ENCODE measurements at regions not wholly inside any gene's neighbourhood (a gene's known extent, or its start where the extent isn't known, plus 50 kb on each side); places are given as distances from the start of the nearest gene placed in this dataset.

DNA sequence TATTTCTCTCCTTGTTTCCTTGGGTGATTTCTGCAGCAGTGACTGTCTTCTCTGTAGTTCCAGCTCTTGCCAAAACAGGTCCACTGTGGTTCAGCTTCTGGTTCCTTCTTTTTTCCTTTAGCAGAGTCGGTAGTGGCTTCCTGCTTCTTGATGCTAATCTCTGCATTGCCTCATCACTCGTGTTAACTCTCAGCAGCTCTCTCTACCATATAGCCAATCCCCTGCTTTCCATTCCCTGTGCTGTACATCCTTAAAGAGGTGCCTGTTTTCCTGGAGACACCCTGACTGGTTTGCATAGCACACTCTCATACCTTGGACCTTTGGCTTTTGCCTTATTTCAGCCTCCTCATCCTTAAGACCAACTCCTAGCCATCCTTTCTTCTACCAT lies 191.2 kb upstream of the LNX1 start:
- TF ChIP-seq, protein P1, sequence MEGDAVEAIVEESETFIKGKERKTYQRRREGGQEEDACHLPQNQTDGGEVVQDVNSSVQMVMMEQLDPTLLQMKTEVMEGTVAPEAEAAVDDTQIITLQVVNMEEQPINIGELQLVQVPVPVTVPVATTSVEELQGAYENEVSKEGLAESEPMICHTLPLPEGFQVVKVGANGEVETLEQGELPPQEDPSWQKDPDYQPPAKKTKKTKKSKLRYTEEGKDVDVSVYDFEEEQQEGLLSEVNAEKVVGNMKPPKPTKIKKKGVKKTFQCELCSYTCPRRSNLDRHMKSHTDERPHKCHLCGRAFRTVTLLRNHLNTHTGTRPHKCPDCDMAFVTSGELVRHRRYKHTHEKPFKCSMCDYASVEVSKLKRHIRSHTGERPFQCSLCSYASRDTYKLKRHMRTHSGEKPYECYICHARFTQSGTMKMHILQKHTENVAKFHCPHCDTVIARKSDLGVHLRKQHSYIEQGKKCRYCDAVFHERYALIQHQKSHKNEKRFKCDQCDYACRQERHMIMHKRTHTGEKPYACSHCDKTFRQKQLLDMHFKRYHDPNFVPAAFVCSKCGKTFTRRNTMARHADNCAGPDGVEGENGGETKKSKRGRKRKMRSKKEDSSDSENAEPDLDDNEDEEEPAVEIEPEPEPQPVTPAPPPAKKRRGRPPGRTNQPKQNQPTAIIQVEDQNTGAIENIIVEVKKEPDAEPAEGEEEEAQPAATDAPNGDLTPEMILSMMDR (IDR thresholded peaks at IDR 0.05; ENCODE audit: extremely low read depth, missing control alignments) = no peak
- no peak for DNase-seq (ENCODE audit: low spot score)

DNA sequence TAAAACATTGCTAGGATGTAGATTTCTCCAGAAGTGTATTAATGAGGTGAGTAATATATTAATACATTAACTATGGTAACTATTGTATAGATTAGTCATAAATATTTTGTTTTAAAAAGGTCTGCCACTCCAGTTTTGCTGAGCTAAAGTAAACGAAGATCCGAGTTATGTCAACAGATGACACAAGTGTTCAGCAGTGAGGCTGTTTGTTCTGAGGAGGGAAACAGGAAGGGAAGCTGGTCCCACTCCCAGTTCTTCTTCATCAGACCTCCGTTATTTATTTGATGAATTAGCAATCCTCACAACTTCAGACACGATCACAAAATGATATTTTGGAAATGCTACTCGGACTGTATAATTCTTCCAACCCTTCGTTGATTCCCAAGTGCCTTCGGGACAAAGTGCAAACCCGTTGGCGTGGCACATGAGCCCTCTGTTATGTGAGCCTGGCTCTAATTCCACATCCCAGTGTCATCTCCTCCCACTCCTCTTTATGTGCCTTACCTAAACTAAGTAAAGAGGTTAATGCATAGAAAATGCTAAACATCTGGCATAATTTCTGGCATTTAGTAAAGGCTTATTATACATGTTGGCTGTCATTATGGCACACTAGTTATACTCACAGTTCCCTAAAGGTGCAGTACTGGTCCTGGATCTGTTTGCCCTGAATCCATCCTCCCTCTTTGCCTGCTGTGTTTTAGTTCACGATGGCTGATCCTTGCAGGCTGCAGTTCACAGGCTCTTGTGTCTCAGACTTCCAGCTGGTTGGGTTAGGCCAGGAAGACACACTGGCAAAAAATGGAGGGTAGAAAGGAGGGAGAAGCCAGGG lies 190.6 kb upstream of the LNX1 start:
- no peak for DNase-seq (ENCODE audit: low spot score)
- TF ChIP-seq, protein P1 (IDR thresholded peaks at IDR 0.05; ENCODE audit: extremely low read depth, missing control alignments) = no peak

DNA sequence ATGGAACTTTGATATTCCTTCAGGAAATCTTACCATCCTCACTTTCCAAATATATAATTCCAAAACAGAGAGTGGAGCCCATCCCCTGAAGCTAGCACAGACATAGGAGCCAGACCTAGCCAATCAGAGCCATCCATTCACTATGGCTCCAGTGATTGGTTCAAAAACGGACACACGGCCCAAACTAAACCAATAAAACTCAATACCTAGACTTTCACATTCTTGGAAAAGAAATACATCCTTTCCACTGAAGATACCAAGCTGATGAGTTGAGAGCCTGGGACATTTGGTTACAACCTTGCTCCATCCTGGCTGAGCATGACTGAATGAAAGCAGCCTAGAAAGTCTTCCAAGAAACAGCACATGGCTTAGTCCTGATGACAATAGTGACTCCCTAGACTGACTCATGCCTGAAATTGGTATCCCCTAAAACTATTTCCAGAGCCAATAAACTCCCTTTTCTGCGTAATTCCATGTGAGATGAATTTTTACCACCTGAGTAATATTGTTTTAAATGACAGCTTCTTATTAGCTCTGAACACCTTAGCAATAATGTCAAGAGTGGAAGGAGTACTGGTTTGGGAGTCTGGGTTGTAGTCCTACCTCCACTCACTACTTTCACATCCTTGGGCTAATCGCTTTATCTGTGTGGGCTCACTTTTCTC lies 189.6 kb upstream of the LNX1 start:
- no peak for DNase-seq (ENCODE audit: low spot score)
- TF ChIP-seq, protein P1 (IDR thresholded peaks at IDR 0.05; ENCODE audit: extremely low read depth, missing control alignments) = no peak

DNA sequence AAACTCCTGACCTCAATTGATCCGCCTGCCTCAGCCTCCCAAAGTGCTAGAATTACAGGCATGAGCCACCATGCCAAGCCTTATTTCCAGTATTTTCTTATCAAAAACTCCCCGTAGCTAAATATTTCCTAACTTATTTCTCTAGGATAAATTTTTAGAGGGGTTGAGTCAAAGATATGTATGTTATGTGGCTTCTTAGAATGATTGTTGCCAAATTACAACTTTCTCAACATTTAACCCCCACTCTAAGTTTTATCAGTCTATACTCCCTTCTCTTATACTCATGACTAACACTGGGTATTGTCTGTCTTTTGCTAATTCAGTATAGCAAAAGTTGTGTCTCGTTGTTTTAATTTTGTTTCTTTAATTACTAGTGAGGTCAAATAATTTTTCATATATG lies 187.7 kb upstream of the LNX1 start:
- DNase-seq (ENCODE audit: low spot score) = no peak
- TF ChIP-seq, protein P1 (IDR thresholded peaks at IDR 0.05; ENCODE audit: extremely low read depth, missing control alignments) = no peak

DNA sequence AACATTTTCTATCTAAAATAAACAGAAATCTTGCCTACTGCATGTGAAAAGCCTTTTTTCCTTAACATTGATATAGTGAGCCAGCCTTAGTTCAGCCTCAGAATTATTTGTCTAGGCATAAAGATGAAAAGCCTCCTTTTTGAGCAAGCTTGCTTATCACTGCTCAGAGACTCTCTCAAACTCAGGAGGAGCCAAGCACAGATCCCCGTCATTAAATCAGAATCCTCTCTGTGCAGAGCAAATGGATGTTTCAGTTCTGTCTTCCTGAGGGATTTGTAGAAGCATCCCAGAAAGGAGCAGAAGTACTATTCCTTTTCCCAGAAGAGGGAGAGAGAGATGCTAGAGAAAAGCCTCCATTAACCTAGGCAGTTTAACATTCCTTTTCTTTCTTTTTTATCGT lies 186.9 kb upstream of the LNX1 start:
- TF ChIP-seq, protein P1 (IDR thresholded peaks at IDR 0.05; ENCODE audit: extremely low read depth, missing control alignments) = no peak
- no peak for DNase-seq (ENCODE audit: low spot score)

DNA sequence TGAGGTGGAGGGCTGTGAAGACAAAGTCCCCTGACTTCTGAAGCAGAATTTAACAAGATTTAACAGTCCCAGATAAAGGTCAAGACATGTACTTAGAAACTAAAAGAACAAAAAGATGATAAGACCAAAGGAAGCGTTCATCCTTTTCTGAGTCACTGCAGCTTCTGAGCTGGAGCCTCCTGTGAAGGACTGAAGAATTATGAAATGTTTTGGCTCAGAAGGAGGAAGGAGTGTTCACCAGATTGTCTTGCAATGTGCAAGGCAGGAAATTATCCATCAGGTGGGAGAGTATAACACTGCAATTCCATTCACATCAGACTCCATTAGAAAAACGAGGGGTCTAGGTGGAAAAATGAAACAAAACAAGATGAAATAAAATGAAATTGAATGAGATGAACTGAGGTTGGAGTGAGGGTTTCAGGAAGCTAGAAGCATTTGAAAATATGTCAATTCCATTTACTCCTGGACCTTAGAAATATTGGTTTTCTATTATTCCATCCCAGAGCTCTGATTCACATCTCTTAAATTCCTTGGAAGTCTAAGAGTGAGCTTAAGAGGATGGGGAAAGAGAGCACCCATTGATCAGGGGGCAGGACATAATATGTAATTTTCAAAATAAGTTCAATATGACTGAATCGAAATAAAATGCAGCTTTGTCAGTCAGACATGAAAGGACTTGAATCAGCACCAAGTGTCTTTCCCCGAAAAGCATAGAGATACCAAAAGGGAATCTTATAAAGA lies 186.1 kb upstream of the LNX1 start:
- DNase-seq (ENCODE audit: low spot score) = no peak

More for the DNA sequence above, 186.1 kb upstream of the LNX1 start:
- TF ChIP-seq, protein P1 (IDR thresholded peaks at IDR 0.05; ENCODE audit: extremely low read depth, missing control alignments) = no peak

Measured in GM20000 (cell line).